ENCODE measurements at regions not wholly inside any gene's neighbourhood (a gene's known extent, or its start where the extent isn't known, plus 50 kb on each side); places are given as distances from the start of the nearest gene placed in this dataset.
"Not testable (repeated sequence)": the region's sequence is repeated elsewhere in the genome, so short reads cannot be mapped to it uniquely, and the experiment has no call there.

DNA sequence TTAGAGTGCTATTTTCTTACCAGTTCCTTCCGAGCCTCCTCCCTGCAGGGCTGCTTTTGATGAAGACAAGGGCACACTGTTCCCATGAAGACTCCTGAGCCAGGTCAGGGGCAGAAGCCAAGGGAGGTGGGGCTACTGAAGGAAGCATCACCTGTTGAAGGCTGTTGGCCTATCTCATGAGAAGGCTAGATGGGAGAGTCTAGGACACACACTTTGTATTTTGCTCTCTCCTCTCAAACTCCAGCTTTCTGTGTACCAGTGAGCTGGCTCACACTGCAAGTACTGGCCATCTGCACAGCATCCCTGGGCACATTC is 683.2 kb upstream of the ID4 start:
- no peak for DNase-seq (ENCODE audit: low read depth)

DNA sequence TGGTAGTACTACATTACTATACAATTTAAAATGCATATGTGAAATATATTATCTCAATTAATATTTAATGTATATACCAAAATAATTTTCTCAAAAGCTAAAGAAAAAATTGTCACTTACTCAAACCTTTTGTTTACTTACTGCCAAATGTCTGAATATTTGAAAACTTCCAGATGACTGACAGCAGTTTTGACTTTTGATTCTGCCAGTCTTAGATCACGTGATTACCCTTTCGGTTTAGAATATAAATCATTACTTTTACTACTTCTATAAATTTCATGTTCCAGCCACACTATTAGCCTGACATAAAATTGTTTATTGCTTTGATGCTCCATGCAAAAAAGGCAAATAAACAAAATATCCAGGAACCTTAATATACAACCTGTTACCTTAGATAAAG is 680.7 kb upstream of the ID4 start:
- no peak for DNase-seq (ENCODE audit: low read depth)

DNA sequence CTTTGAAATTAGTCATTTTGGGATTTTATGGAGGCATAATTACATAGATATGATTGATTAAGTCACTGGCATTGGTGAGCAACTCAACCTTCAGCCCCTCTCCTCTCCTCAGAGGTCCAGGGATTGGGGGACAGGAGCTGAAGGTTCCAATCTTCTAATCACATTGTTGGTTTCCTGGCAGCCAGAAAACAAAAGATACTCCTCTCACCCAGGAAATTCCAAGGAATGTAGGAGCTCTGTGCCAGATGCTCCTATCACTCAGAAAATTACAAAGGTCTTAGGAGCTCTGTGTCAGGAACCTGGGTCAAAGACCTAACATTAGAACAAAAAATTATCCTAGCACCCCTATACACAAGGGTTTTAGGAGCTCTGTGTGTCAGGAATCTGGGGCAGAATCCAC is 679.7 kb upstream of the ID4 start:
- no peak for DNase-seq (ENCODE audit: low read depth)

DNA sequence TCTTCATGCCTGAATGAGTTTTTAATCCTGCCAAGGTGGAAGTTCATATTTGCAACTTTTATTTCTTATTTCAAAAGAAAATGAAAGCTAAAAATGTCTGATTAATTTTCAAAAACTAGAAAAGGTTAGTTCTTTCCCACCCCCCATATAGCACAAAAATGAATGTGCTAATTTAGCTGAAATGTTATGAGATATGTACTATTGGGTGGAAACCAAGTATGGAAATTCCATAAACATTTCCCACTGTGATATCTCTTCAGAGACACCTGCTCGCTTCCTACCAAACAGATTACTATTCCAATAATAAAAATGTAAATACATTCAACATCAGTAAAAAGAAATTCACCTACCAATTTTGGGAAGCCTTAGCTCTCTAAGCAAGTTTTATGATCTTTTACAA is 678.6 kb upstream of the ID4 start:
- DNase-seq (ENCODE audit: low read depth) = no peak

DNA sequence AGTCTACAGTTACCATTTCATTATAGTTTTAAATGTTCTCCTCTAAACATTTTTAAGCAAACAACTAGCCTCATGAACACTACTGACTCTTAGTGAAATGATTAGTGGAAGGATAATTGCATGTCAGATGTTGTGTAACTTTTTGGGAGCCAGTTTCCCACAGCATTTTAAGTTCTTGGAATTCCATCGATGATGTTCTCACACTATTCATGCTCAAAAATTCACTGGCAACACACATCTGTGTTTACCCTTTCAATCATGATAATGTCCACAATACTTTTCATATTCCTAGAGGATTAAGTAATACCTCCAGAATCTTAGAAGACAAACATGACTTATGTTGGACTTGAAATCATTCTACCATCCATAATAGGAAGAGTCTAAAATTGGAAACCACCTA is 678.1 kb upstream of the ID4 start:
- DNase-seq (ENCODE audit: low read depth) = no peak

DNA sequence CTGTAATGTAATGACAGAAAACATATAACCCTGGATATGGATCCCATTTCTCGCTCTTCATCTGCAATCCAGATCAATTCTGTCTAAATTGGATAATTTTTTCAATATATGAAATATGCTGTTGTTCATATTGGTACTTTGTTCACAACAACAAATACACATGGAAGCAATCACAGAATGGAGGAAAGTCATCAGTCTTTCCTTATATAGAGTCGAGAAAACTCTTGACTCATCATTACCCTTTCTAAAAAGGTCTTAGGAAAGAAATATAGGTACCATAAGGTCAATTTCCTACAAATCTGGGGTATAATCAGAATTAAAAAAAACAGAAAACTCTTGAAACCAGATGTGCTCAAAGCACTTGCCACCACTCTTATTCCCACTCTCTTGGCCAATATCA is 677.6 kb upstream of the ID4 start:
- DNase-seq (ENCODE audit: low read depth) = no peak

DNA sequence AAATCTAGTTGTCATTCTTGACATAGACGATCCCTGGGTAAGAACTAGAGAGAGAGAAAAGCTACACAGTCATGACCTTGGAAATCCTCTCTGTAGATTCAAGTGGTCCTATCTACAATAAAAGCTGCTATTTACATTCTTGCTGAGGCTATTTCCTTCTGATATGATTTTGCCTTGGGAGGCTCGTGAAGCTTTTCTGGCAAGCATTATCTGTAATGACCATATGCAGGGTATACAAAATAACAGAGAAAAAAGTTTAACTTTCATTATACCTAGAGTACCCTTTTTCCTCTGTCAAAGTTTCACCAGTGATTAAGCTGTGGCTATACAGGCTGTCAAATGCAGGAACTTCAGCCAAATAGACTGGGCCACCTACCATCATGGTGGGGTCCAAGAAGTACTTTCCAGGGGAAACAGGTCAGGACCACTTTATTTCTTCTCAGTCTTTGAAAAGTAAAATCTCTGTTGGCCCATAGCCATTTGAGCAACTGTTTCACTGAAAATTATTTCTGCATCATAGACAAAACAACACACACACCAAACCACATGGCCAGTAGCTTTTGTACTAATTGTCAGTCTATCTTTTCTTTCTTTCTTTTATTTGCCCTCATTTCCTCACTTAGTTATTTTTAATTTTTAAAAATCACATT is 677.0 kb upstream of the ID4 start:
- no peak for DNase-seq (ENCODE audit: low read depth)

DNA sequence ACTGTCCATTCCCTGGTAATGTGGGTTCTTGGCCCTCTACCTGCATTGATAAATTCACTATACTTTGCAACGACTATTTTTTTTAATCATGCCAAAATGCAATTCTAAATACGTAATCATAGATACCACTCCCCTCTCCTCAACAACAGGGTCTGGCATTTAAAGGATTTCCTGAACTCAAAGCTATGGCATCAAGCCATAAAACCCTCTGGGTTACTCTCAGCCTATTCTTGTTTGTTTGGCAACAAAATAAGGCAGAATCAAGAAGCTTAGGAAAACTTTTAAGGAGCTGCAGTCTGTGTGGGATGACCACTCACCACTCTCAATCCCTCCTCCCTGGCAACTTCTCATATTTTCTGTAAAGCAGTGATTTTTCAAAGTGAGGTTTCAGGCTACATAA is 669.9 kb upstream of the ID4 start:
- no peak for DNase-seq (ENCODE audit: low read depth)

DNA sequence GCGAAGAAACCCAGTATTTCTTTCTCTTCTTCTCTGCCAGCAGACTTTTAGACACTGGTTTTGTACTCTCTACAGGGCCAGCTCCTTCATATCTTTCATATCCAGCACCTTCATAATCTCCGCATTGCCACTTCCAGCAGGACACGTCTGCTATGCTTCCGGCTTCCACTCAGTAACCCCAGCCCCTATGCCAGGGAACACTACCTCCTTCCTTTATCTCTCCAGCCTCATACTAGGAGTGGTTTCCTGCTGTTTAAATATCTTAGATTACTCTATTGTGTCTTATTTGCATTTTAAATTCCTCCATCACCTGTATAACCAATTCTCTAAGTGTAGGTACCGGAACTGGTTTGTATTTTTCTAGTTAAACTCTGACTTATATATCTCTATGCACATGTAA is 667.8 kb upstream of the ID4 start:
- DNase-seq (ENCODE audit: low read depth) = no peak

DNA sequence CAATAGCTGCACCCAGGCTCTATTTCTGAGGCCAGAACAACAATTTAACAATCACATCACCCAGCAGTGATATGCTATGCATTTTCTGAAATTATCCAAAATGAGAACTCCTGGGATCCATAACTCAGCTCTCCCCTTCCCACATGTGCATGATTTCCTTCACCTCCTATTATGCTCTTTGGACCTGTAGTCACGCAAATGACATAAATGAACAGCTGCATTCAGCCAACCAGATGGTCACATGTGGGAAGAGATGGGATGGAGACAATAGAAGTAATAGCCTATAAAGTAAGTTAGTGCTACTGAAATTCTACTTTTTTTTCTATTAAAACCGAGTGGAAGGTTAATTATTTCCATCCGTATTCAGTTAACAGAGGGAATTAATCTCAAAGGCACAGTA is 662.1 kb upstream of the ID4 start:
- DNase-seq (ENCODE audit: low read depth) = no peak

DNA sequence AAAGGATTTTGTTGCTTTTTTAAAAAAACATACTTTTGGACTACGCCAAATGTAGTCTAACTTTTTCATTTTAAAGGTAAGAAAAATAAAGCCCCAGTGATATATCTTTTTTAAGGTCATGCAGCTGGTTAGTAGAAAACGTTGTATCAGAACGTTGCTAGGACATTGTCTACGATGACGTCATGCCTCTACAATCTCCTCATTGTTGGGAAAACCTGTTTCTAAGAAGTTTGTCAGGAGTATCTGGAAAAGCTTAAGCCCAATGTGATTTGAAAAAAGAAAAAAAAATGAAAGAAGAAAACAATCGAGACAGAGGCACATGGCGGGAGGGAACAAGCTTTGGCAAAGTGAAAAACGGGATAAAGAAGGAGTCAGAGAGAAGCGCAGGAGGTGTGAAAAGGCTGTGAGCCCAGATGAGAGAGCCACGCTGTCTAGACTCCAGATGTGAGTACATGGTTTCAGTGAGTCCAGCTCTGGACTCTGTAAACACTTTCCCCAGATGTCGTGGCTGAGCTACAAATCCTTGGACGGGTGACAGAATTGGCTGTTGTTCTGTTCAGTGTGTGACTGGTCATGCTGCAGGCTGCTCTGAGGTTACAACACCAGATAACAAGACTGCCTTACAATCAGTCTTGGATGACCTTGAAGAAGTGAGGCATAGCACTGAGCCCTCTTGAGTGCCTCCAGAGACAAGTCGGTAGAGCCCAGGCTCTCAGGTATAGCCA is 656.7 kb upstream of the ID4 start:
- DNase-seq (ENCODE audit: low read depth) = no peak

DNA sequence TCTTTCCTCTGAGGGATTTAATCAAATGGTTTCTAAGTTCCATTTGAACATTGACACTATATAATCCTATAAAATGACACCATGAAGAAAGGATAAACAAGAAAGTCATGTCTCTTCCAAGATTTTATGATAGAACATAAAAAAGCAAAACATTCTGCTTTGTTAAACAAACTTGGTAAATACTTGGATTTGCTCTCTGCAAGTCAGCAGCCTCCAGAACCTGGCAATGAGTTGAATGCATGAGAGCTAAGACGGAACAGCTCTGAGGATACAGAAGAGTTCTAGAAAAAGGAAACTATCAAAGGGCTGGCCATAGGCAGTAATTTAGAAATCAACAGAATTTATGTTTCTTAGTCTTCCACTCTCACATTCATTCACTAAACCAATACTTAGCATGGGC is 656.0 kb upstream of the ID4 start:
- DNase-seq (ENCODE audit: low read depth) = no peak

DNA sequence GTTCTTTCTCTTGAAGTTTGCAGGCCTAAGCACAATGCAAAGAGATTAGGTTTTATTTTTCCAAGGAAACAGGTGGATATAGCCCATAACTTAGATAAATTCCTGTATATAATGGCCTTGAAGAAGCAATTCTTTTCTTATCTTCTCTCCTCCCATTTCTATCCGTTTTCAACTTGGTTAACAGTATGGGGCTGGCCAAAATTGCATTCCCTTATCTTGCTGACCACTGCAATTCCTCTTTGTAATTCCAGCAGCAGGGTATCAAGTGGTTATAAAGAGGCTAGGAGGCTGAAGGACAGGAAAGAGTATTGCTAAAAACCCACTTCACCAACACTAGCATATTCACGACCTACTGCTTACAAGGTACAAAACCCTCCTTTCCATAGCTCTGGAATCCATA is 643.5 kb upstream of the ID4 start:
- DNase-seq (ENCODE audit: low read depth) = no peak

DNA sequence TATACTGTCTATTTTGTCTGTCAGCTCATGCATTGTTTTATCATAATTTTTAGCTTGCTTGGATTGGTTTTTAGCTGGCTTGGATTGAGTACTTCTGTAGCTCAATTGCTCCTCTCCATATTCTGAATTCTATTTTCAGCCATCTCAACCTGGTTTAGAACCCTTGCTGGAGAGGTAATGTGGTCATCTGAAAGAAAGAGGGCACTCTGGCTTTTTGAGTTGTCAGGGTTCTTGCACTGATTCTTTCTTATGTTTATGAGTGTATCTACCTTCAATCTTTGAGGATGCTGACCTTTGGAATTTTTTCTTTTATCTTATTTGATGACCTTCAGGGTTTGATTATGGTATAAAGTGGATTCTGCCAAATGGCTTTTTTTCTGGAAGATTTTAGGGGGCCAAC is 632.7 kb upstream of the ID4 start:
- DNase-seq (ENCODE audit: low read depth) = no peak

DNA sequence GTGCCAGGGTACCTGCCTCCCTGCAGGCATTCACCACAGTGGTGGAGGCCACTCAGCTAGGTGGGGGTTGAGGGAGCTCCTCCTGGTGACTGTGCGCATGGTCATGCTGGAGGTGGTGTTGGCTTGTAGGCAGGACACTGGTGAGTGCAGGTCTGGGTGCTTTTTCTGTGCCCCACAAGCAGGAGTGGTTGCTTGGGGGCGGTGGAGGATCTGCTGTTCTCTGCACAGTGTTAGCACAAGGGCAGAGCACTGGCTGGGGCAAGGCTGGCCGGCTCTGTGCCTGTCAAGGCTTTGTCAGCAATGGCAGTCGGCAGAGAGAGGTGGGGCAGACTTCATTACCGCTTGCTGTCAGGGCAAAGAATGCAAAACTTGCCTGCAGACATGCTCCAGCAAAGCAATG is 632.1 kb upstream of the ID4 start:
- no peak for DNase-seq (ENCODE audit: low read depth)

DNA sequence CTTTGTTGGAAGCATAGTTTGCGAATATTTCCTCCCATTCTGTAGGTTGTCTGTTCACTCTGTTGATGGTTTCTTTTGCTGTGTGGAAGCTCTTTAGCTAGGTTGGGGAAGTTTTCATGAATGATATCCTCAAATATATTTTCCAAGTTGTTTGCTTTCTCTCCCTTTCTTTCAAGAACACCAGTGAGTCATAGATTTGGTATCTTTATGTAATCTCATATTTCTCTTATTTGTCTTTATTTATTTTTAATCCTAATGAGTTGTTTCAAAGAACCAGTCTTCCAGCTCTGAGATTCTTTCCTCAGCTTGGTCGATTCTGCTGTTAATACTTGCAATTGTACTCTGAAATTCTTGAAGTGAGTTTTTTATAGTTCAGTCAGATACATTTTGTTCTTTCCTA is 628.0 kb upstream of the ID4 start:
- DNase-seq (ENCODE audit: low read depth) = no peak

DNA sequence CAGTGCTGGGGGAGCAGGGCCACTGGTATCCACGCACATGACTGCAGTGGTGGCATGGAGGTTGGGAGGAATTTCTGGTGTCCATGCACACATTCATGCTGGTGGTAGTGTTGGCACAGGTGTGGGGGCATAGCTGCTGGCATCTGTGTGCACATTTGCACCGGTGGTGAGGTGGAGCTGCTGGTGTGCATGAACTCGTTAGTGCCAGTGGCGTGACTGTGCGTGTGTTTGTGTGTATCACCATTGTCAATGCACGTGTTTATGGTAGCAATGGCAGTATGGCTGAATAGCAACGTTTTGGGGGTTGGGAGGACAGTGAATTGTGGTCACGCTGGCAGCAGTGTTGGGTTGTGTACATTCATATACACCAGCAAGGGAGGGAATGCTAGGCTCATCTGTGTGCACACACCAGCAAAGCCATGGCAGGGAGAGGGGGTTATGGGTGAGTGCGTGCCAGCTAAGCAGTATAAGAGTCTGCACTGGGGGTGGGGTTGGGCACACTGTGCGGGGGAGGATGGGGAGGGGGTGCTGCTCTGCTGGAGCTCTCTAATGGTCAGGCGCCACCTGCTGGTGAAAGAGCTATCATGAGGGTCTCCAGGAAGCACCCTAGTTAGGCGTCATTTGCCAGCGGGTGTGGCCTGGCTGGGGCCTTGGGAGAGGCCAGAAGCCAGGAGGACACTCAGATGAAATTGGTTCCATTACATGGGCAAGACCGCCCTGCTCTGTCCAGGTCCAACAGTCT is 626.1 kb upstream of the ID4 start:
- DNase-seq (ENCODE audit: low read depth) = no peak

DNA sequence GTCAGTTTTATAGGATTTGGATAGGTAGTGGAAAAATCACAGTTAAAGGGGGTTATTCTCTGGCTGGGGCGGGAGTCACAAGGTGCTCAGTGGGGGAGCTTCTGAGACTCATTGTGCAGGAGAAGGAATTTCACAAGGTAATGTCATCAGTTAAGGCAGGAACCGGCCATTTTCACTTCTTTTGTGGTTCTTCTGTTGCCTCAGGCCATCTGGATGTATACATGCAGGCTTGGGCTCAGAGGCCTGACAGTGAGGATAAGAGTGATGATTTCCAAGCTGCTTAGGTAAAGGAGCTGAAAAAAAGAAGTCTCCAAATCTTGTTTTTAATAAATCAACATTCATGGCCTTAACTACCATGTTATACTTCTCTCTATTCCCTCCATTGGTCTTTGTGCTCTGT is 622.9 kb upstream of the ID4 start:
- DNase-seq (ENCODE audit: low read depth) = no peak

DNA sequence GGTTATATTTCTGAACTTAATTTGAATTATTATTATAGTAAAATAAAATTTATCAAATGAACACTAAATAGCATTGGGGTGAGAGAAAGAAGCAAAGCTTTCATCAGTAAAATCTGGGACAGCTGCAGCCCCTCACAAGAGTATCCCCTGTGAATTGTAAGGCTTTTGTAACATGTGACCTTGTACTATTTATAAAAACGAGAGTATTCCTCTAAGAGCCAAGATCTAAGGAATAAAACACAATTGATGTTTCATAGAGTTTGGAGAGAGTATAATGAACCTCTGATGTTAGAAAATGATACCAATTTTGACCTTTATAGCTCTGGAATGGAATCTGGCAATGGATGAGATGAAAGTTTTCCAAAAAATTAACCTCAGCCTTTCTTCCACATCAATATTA is 617.2 kb upstream of the ID4 start:
- DNase-seq (ENCODE audit: low read depth) = no peak

DNA sequence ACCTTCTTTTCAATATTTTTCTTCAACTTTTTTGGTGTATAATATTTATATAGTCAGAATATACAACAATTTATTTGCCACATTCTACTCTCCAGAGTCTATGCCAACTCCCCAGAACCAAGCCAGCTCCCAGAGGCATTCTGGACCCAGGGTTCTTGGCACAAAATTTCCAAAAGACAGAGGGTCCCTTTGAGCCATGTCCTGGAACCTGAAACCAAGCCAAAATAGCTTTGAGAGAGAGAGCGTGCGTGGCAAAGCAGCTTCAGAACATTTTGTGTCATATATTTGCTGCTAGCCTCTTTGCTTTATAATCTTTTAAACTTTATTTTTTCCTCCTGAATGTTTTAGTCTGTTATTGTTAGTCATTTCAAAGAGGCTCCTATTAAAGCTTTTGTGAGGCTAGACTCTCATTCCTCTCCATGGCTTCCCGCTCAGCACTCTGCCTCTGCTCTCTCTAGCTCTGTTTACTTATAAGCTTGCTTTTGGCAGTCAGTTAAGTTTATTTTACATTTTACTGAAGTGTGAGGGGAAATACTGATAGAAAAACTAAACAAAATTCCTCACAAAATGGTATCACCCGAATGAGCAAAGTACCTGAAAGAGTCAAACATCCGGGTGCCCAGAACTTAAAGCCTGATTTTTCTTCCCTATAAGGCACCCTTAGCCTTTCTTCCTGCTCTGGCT is 605.1 kb upstream of the ID4 start:
- no peak for DNase-seq (ENCODE audit: low read depth)

DNA sequence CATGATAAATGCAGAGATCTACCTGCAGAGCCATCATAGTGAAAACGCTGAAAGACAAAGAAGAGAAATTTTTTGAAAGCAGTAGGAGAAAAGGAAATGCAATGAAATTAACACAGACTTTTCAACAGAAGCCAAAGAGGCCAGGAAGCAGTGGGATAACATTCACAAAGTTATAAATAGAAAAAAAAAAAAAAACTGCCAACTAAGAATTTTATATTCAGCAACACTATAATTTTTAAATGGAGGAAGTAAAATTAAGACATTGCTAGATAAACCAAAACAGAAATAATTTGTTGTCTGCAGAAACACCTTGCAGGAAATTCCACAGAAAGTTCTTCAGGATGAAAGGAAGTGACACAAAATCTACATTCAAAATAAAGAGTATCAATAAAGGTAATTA is 591.5 kb upstream of the ID4 start:
- DNase-seq (ENCODE audit: low read depth) = no peak

DNA sequence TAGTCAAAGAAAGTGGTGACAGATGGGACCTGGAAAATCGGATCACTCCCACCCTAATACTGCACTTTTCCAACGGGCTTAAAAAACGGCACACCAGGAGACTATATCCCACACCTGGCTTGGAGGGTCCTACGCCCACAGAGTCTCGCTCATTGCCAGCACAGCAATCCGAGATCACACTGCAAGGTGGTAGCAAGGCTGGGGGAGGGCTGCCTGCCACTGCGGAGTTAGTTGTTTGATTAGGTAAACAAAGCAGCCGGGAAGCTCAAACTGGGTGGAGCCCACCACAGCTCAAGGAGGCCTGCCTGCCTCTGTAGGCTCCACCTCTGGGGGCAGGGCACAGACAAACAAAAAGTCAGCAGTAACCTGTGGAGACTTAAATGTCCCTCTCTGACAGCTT is 590.0 kb upstream of the ID4 start:
- not testable (repeated sequence) for DNase-seq (ENCODE audit: low read depth)

DNA sequence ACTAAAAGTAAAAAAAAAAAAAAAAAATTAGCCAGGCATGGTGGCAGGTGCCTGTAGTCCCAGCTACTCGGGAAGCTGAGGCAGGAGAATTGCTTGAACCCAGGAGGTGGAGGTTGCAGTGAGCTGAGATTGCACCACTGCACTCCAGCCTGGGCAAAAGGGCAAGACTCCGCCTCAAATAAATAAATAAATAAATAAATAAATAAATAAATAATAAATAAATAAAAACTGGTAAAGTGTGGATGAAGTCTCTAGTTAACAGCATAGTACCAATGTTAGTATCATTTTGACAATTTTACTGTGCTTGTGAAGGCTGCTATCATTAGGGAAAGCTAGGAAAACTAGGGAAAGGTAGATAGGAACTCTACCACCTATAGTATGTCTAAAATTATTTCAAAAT is 581.0 kb upstream of the ID4 start:
- DNase-seq (ENCODE audit: low read depth) = not testable (repeated sequence)
